Stimulated activated naive CD8-positive, alpha-beta T cell treated with anti-CD3 and anti-CD28 coated beads, Interleukin-15, Interleukin-2, amounts not matched to agents 100 ng/mL and 50 ng/mL, for 24 hours (primary cell): ENCODE measurements at regions not wholly inside any gene's neighbourhood (a gene's known extent, or its start where the extent isn't known, plus 50 kb on each side); places are given as distances from the start of the nearest gene placed in this dataset.

ENCODE experiments used
- H3K27ac Mint-ChIP-seq: one replicate; pipeline ENCODE4 v1.8.0; 2021; ENCODE audit warnings: mild to moderate bottlenecking, mixed read lengths
- H3K27me3 Mint-ChIP-seq: one replicate; pipeline ENCODE4 v1.8.0; 2021; ENCODE audit warnings: mixed read lengths
- H3K36me3 Mint-ChIP-seq: one replicate; pipeline ENCODE4 v1.8.0; 2021; ENCODE audit warnings: low read depth, mixed read lengths
- H3K4me1 Mint-ChIP-seq: one replicate; pipeline ENCODE4 v1.8.0; 2021; ENCODE audit warnings: low read depth, mixed read lengths
- H3K4me3 Mint-ChIP-seq: one replicate; pipeline ENCODE4 v1.8.0; 2021; ENCODE audit warnings: mild to moderate bottlenecking, mixed read lengths
- H3K9me3 Mint-ChIP-seq: one replicate; pipeline ENCODE4 v1.8.0; 2021; ENCODE audit warnings: mixed read lengths

GRCh38 chr4:180380733-180381132 is 1862.5 kb upstream of the TENM3 start:
- H3K36me3 Mint-ChIP-seq = no peaks in the 10 kb centered on the region
- H3K27ac Mint-ChIP-seq = no peak overlapping the region
- H3K4me3 Mint-ChIP-seq = no peak overlapping the region
- H3K27me3 Mint-ChIP-seq = no peaks in the 10 kb centered on the region
- no peaks in the 10 kb centered on the region for H3K4me1 Mint-ChIP-seq
- H3K9me3 Mint-ChIP-seq = no peaks in the 10 kb centered on the region

GRCh38 chr4:180391613-180392012 is 1851.6 kb upstream of the TENM3 start:
- Mint-ChIP-seq H3K4me1 (no peaks in the 10 kb centered on the region), H3K9me3 (no peaks in the 10 kb centered on the region), H3K27ac (no peak overlapping the region), H3K27me3 (no peaks in the 10 kb centered on the region), H3K4me3 (no peak overlapping the region), H3K36me3 (no peaks in the 10 kb centered on the region)

GRCh38 chr4:180394312-180394711 is 1848.9 kb upstream of the TENM3 start:
- Mint-ChIP-seq H3K27ac (no peak overlapping the region), H3K36me3 (no peaks in the 10 kb centered on the region), H3K9me3 (no peaks in the 10 kb centered on the region), H3K27me3 (no peaks in the 10 kb centered on the region), H3K4me1 (no peaks in the 10 kb centered on the region), H3K4me3 (no peak overlapping the region)

DNA sequence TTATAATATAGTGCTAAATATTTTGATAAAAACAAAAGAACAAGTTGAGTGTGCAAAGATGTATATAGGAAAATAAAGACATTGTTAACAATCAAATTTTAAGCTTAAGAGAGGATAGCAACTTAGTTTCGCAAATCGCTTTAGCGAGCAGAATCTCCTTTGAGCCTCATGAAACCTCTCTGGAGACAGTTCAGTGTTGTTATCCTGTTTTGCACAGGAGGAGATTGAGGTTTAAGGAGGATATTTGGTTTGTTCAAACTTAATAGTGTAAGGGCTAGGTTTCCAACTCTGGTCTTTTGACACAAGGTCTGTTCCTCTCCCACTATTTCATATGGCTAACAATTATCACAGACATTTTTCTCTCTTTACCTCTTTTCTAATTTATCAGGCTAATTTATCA is 1848.5 kb upstream of the TENM3 start:
- Mint-ChIP-seq H3K9me3 (no peaks in the 10 kb centered on the region), H3K27ac (no peak overlapping the region), H3K4me3 (no peak overlapping the region), H3K4me1 (no peaks in the 10 kb centered on the region), H3K36me3 (no peaks in the 10 kb centered on the region), H3K27me3 (no peaks in the 10 kb centered on the region)

DNA sequence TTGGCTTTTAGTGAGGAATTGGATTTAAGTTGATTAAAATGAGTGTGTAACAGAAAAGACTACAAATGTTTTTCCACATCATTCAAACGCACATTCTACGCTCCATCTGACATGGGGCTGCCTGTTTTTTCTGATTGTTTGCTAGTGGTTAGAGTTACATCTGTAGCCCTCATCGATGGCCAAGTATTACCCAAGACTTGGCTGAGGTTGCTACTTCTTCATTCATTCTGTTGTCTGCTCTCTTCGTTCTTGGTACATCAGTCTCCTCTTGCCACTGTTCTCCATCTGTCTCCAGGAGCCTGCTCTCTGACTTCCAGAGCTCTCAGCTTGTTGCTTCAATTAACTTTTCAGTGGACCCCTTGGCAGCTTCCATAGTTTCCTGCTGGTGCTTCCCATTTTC is 1844.6 kb upstream of the TENM3 start:
- no peaks in the 10 kb centered on the region for H3K4me1 Mint-ChIP-seq
- H3K9me3 Mint-ChIP-seq = no peaks in the 10 kb centered on the region
- no peaks in the 10 kb centered on the region for H3K36me3 Mint-ChIP-seq
- H3K27me3 Mint-ChIP-seq = no peaks in the 10 kb centered on the region
- H3K4me3 Mint-ChIP-seq = no peak overlapping the region
- no peak overlapping the region for H3K27ac Mint-ChIP-seq

GRCh38 chr4:180407275-180407885 is 1835.8 kb upstream of the TENM3 start:
- Mint-ChIP-seq H3K4me1 (no peaks in the 10 kb centered on the region), H3K9me3 (peaks cover 7% of the 10 kb centered on the region), H3K27ac (no peak overlapping the region), H3K36me3 (no peaks in the 10 kb centered on the region), H3K27me3 (no peaks in the 10 kb centered on the region), H3K4me3 (no peak overlapping the region)

DNA sequence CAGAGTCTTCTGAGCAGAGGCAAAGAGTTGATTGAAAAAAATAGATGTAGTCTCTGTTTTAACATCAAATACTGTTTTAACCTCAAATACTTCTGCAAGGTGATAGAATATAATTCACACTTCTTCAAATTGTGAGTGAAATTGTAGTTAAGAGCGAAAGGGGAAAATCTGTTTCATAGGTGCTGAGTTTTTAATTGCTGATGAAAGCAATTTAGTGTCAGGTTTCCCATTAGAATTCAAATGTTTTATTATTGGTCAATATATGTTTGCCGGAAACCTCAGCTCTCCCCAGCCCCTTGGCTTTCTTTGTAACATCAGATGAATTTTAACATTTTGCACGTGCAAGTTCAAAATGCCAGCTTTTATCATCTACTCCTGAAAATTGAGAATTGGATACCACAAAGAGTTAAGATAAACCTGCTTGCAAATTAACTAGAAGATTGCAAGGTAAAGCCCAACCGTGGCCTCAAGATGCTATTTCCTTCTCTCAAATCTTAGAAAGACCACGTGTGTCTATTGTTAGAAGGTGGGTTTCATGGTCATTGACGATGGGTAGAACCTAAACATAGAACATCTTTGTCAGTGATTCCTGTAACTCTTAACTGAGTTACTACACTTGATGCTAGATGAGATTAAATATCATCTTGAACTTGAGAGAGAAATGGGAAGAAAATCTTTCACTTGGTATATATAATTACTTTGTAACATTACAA is 1824.2 kb upstream of the TENM3 start:
- Mint-ChIP-seq H3K4me1 (peaks cover 6% of the 10 kb centered on the region), H3K9me3 (peaks cover 14% of the 10 kb centered on the region), H3K36me3 (no peaks in the 10 kb centered on the region), H3K4me3 (no peak overlapping the region), H3K27me3 (no peaks in the 10 kb centered on the region), H3K27ac (no peak overlapping the region)

GRCh38 chr4:180422989-180423711 is 1820.1 kb upstream of the TENM3 start:
- Mint-ChIP-seq H3K4me1 (peaks cover 6% of the 10 kb centered on the region), H3K27me3 (no peaks in the 10 kb centered on the region), H3K9me3 (peaks cover 9% of the 10 kb centered on the region), H3K4me3 (no peak overlapping the region), H3K27ac (no peak overlapping the region), H3K36me3 (no peaks in the 10 kb centered on the region)

GRCh38 chr4:180423712-180424057 is 1819.5 kb upstream of the TENM3 start:
- H3K27ac Mint-ChIP-seq = no peak overlapping the region
- no peak overlapping the region for H3K4me3 Mint-ChIP-seq

DNA sequence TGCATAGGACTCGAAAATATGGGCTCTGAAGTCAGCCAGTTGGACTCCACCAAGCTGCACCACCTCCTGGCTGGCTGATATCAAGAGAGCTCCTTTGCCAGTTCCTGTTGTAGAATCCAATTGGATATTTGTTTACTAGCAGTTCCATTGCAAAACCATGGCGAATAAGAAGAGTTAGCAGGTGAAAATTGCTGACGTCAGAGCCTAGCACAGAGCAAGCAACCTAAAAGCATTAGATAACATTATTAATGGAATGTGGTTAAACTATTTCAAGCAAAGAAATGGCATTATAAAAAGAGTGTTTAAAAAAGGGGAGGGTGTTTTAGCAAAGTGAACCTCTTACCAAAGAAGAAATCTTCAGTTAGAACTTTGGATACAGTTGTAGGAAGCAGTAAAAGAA is 1816.3 kb upstream of the TENM3 start:
- Mint-ChIP-seq H3K9me3 (peaks cover 5% of the 10 kb centered on the region), H3K27ac (no peak overlapping the region), H3K4me1 (no peaks in the 10 kb centered on the region), H3K4me3 (no peak overlapping the region), H3K36me3 (no peaks in the 10 kb centered on the region), H3K27me3 (no peaks in the 10 kb centered on the region)

More at GRCh38 chr4:180423712-180424057, 1819.5 kb upstream of the TENM3 start:
- Mint-ChIP-seq H3K27me3 (no peaks in the 10 kb centered on the region), H3K36me3 (no peaks in the 10 kb centered on the region), H3K4me1 (peaks cover 3% of the 10 kb centered on the region), H3K9me3 (peaks cover 5% of the 10 kb centered on the region)

DNA sequence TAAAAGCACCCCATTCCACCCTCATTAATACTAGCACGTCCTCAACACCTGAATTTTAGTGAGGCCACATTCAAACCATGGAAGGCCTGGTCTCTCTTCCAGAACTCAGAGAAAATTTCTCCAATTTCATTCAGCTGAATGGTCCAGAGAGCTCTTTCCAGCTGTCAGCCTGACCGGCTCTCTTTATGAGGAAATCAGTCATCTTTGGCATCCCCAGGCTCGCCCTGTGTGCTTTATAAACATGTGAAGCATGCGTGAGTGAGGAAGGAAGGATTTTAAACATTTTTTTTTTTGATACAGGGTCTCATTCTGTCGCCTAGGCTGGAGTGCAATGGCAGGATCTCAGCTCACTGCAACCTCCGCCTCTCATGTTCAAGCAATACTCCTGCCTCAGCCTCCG is 1812.9 kb upstream of the TENM3 start:
- Mint-ChIP-seq H3K27ac (no peak overlapping the region), H3K4me1 (no peaks in the 10 kb centered on the region), H3K36me3 (no peaks in the 10 kb centered on the region), H3K9me3 (peaks cover 6% of the 10 kb centered on the region), H3K4me3 (no peak overlapping the region), H3K27me3 (no peaks in the 10 kb centered on the region)

- Mint-ChIP-seq H3K36me3 (no peaks in the 10 kb centered on the region), H3K9me3 (peaks cover 6% of the 10 kb centered on the region), H3K4me3 (no peak overlapping the region), H3K27ac (no peak overlapping the region), H3K4me1 (peaks cover 4% of the 10 kb centered on the region), H3K27me3 (no peaks in the 10 kb centered on the region)
Measured at GRCh38 chr4:180434131-180434895, 1808.9 kb upstream of the TENM3 start.

GRCh38 chr4:180436361-180436760 is 1806.8 kb upstream of the TENM3 start:
- Mint-ChIP-seq H3K9me3 (peaks cover 10% of the 10 kb centered on the region), H3K36me3 (no peaks in the 10 kb centered on the region), H3K27me3 (no peaks in the 10 kb centered on the region), H3K4me1 (peaks cover 4% of the 10 kb centered on the region), H3K27ac (no peak overlapping the region), H3K4me3 (no peak overlapping the region)

DNA sequence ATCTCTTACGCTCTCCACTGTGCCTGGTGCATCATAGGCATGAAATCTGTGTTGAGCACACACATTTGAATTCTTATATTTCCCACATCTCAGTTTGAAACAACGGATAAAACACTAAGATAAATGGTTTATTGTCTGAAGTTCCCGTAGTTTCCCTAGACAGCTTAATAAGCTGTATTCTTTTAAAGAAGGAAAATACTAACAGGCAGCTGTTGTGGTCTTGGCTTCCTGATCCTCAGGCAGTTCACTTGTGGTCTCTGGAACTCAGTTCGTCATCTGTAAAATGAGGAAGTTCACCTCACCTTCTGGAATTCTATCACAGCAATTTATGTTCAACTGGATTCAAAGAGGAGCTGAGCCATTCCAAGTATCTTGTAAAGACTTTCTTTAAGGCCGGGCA is 1805.6 kb upstream of the TENM3 start:
- H3K27me3 Mint-ChIP-seq = no peaks in the 10 kb centered on the region
- peaks cover 4% of the 10 kb centered on the region for H3K4me1 Mint-ChIP-seq
- H3K9me3 Mint-ChIP-seq = peaks cover 6% of the 10 kb centered on the region
- H3K36me3 Mint-ChIP-seq = no peaks in the 10 kb centered on the region
- no peak overlapping the region for H3K4me3 Mint-ChIP-seq
- no peak overlapping the region for H3K27ac Mint-ChIP-seq

DNA sequence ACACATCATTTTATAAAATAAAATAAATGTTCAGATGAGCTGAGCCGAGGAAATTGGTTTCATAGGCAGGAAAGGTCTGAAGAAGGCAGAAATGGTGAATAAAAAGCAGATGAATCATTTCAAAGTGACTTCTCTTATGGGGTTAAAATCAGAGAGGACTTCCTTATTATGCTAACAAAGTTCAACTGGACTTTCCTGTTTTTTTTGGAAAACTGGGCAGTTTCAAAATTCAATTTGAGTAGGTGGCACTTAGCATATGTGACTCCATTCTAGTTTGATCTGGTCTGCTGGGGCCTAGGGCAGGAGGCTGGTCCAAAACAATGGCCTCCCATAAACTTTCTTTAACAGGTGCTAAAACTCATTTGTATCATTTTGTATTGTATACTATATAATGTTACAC is 1794.9 kb upstream of the TENM3 start:
- H3K9me3 Mint-ChIP-seq = no peaks in the 10 kb centered on the region
- no peaks in the 10 kb centered on the region for H3K4me1 Mint-ChIP-seq
- no peak overlapping the region for H3K4me3 Mint-ChIP-seq
- no peak overlapping the region for H3K27ac Mint-ChIP-seq
- H3K36me3 Mint-ChIP-seq = no peaks in the 10 kb centered on the region
- H3K27me3 Mint-ChIP-seq = no peaks in the 10 kb centered on the region
